ENCODE measurements at regions not wholly inside any gene's neighbourhood (a gene's known extent, or its start where the extent isn't known, plus 50 kb on each side); places are given as distances from the start of the nearest gene placed in this dataset.

DNA sequence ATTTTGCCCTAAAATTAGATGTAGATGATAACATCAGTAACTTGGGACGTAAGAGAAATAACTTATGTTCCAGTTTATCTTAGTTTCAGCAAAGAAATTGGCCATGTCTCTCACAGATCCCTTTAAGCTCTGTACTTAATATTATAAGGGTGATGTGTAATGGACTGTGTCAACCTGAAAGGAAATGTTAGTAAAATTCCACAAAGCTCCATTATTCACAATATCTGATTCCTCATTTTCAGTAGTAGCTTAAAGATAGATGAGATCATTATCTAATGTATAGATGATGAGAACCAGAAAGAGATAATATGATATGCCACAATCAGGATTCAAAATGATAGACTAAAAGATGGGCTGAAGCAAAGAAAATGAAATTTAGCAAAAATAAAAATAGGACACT is 316.8 kb upstream of the CHRM2 start:
- TF ChIP-seq, protein P1, sequence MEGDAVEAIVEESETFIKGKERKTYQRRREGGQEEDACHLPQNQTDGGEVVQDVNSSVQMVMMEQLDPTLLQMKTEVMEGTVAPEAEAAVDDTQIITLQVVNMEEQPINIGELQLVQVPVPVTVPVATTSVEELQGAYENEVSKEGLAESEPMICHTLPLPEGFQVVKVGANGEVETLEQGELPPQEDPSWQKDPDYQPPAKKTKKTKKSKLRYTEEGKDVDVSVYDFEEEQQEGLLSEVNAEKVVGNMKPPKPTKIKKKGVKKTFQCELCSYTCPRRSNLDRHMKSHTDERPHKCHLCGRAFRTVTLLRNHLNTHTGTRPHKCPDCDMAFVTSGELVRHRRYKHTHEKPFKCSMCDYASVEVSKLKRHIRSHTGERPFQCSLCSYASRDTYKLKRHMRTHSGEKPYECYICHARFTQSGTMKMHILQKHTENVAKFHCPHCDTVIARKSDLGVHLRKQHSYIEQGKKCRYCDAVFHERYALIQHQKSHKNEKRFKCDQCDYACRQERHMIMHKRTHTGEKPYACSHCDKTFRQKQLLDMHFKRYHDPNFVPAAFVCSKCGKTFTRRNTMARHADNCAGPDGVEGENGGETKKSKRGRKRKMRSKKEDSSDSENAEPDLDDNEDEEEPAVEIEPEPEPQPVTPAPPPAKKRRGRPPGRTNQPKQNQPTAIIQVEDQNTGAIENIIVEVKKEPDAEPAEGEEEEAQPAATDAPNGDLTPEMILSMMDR (IDR thresholded peaks at IDR 0.05; ENCODE audit: extremely low read depth, missing control alignments): no peak
- DNase-seq (ENCODE audit: low spot score): no peak

- no peak for DNase-seq (ENCODE audit: low spot score)
- TF ChIP-seq, protein P1 (IDR thresholded peaks at IDR 0.05; ENCODE audit: extremely low read depth, missing control alignments): no peak
These were observed 318.7 kb upstream of the CHRM2 start for GRCh38 chr7:136549756-136550155.

DNA sequence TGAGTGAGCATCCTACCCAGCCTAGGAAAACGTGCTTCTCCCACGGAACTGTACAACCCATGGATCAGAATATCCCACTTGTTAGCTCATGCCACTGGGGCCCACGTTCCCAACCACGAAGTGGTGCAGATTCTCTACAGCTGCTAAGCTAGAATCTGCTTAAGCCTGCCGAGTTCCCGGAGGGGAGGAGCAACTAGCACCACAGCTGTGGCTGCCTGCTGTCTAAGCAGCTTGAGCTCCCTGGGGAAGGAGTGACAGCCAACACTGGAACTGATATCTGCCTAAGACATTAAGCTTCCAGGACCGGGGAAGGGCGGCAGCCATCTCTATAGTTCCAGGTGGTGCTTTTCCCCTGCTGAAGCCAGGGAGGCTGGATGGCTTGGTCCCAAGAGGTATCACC is 334.7 kb upstream of the CHRM2 start:
- no peak for DNase-seq (ENCODE audit: low spot score)
- TF ChIP-seq, protein P1 (IDR thresholded peaks at IDR 0.05; ENCODE audit: extremely low read depth, missing control alignments): no peak

DNA sequence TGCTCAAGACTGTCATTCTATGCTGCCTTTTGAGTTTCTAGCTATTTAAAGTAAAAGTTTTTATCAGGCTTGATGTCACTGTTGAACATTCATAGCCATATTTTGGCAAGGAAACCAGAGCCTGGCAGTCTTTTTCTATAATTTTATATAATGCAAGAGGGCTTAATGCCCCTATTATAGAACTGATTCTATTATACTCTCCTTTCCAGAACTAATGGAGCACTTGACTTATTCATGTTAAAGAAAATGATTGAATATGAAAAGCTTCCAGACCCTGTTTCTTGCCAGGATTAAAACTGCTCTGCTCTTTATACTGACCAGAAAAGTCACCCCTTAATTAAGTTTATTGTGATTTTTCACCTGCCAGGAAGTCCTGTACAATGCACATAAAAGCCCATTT is 337.6 kb upstream of the CHRM2 start:
- DNase-seq (ENCODE audit: low spot score): no peak
- TF ChIP-seq, protein P1 (IDR thresholded peaks at IDR 0.05; ENCODE audit: extremely low read depth, missing control alignments): no peak

DNA sequence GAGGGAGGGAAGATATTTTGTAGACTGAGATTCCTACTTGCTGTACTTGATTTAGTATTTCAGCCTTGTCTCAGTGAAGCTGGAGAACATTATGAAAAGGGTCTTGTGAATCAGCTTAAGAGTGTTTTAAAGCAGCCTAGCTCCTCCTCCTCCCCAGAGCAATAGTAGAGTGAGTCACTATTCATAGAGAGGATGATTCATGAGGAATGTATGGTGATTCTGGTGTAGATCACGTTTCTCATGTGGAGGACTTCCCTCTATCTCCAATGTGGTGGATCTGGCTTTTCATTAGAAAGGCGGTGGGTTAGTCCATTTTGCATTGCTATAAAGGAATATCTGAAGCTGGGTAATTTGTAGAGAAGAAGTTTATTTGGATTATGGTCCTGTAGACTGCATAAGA is 340.1 kb upstream of the CHRM2 start:
- DNase-seq (ENCODE audit: low spot score): no peak
- TF ChIP-seq, protein P1 (IDR thresholded peaks at IDR 0.05; ENCODE audit: extremely low read depth, missing control alignments): no peak

DNA sequence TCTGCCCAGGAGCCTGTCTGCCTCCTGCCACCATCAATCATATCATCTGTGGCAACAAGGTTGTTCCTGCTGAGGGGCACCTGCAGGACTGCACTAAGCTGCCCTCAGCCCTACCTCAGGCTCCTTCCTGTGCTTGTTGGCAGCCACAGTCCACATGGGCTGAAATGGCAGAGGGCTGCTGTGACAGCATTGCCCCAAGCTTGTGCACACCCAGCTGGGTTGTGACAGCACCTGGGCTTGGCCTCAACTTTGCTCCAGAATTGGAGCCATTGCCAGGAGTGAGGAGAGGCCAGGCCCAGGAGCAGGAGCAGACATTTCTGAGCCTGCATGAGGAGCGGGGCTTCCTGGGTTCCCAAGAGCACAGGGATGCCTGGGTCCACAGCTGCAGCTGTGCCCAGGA is 340.9 kb upstream of the CHRM2 start:
- TF ChIP-seq, protein P1 (IDR thresholded peaks at IDR 0.05; ENCODE audit: extremely low read depth, missing control alignments): no peak
- no peak for DNase-seq (ENCODE audit: low spot score)

DNA sequence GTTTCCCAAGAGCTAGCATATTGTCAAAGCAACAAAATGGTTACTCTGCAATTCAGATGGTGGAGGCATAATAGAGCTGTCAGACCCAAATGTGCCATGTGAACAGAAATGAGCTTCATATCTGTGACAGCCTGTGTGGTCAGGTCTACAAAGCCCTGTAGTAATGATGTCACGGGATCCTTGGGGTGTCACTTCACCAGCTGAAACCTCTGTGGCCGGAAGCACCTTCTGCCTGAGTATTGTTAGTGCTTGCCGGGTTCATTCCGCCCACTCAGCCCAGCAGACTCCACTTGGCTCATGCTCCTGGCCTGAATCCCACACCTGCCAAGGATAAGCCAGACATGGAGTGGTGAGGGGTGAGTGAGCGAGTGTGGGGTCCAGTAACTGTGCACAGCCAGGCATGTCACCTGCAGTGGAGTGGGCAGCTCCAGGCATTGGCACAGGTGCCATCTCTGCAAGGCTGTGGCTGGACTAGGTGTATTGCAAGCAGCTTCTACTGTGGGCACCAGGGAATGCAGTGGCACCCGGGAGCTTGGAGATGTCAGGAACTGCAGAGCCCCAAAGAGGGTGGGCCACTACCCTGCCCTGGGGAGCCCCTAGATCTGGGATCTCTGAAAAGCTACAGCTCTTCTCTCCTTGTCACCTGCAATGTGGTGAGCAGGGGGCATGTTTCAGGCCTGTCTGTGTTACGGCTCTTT is 341.9 kb upstream of the CHRM2 start:
- TF ChIP-seq, protein P1 (IDR thresholded peaks at IDR 0.05; ENCODE audit: extremely low read depth, missing control alignments): no peak
- DNase-seq (ENCODE audit: low spot score): no peak
